T-cell (primary cell): ENCODE measurements at regions not wholly inside any gene's neighbourhood (a gene's known extent, or its start where the extent isn't known, plus 50 kb on each side); places are given as distances from the start of the nearest gene placed in this dataset.

ENCODE experiments used
- ATAC-seq, 4 experiments: fragments of 200-7000 bp in 3 of 4; fragments of 150-1000 bp in 1 of 4; cut with Tn5 transposase; replicated peaks in 1 of 4; 1 replicate in 3 of 4; 2 replicates in 1 of 4; pipeline ENCODE4 v1.10.0; 2021; ENCODE audit warnings: moderate library complexity in 3 of 4, mild to moderate bottlenecking in 2 of 4, moderate number of reproducible peaks in 1 of 4
- CTCF ChIA-PET, 2 donors: fragments of 300-600 bp; sonication (Branson Sonifier 250); formaldehyde crosslinking; loops; one replicate each; lab custom pipeline; 2022; ENCODE audit warnings: antibody characterized with exemption in 2 of 2; lab: Charles Lee
- POLR2A ChIA-PET, 2 donors: fragments of 300-600 bp; sonication (Branson Sonifier 250); formaldehyde crosslinking; loops; one replicate each; lab custom pipeline; 2022; ENCODE audit warnings: antibody characterized with exemption in 2 of 2; lab: Charles Lee
- DNase-seq, 35 experiments: peaks; one replicate each; pipeline versions ENCODE4 v3.0.0 to v3.0.0-alpha.2; 2013 to 2023
- H3K27ac ChIP-seq: one replicate; pipeline ENCODE4 v1.5.1; 2013; ENCODE audit warnings: low read length
- H3K27me3 ChIP-seq, 2 experiments: replicated peaks in 1 of 2; 1 replicate in 1 of 2; 2 replicates in 1 of 2; pipeline versions ENCODE4 v1.6.1 to v1.7.0; 2013; ENCODE audit warnings: low read length in 1 of 2, mixed read lengths in 1 of 2; ENCODE audit not compliant: control insufficient read depth in 2 of 2, insufficient read depth in 2 of 2; ENCODE audit errors: extremely low read depth in 1 of 2
- H3K36me3 ChIP-seq, 2 donors: 1 replicate in 1 of 2; 2 replicates in 1 of 2; pipeline versions ENCODE4 v1.6.1 to v1.7.0; 2013; ENCODE audit warnings: low read length in 1 of 2; ENCODE audit not compliant: control insufficient read depth in 2 of 2, insufficient read depth in 1 of 2; ENCODE audit errors: extremely low read depth in 1 of 2
- H3K4me1 ChIP-seq, 2 experiments: 1 replicate in 1 of 2; 2 replicates in 1 of 2; pipeline versions ENCODE4 v1.6.1 to v1.7.0; 2013; ENCODE audit warnings: low read length in 2 of 2, mixed read lengths in 1 of 2; ENCODE audit not compliant: insufficient read depth in 2 of 2, control insufficient read depth in 1 of 2; ENCODE audit errors: extremely low read depth in 1 of 2
- H3K4me3 ChIP-seq, 2 donors: 1 replicate in 1 of 2; 2 replicates in 1 of 2; pipeline versions ENCODE4 v1.5.1 to v1.7.0; 2013; ENCODE audit warnings: mild to moderate bottlenecking in 2 of 2, low read length in 1 of 2, moderate library complexity in 1 of 2; ENCODE audit not compliant: control insufficient read depth in 1 of 2; ENCODE audit errors: extremely low read depth in 1 of 2
- H3K9me3 ChIP-seq: 2 replicates; pipeline ENCODE4 v1.7.0; 2013
- H3K27ac Mint-ChIP-seq, 2 donors: one replicate each; pipeline ENCODE4 v1.8.0; 2020 to 2021; ENCODE audit warnings: mild to moderate bottlenecking in 2 of 2, mixed read lengths in 2 of 2
- H3K27me3 Mint-ChIP-seq, 2 donors: one replicate each; pipeline ENCODE4 v1.8.0; 2021 to 2022; ENCODE audit warnings: mixed read lengths in 2 of 2
- H3K36me3 Mint-ChIP-seq: one replicate; pipeline ENCODE4 v1.8.0; 2021; ENCODE audit warnings: mixed read lengths
- H3K4me1 Mint-ChIP-seq, 3 donors: one replicate each; pipeline ENCODE4 v1.8.0; 2020 to 2022; ENCODE audit warnings: mixed read lengths in 3 of 3, mild to moderate bottlenecking in 1 of 3
- H3K4me3 Mint-ChIP-seq, 3 donors: one replicate each; pipeline ENCODE4 v1.8.0; 2020 to 2022; ENCODE audit warnings: mild to moderate bottlenecking in 3 of 3, mixed read lengths in 3 of 3, moderate library complexity in 3 of 3
- H3K9me3 Mint-ChIP-seq, 3 donors: one replicate each; pipeline ENCODE4 v1.8.0; 2020 to 2022; ENCODE audit warnings: mixed read lengths in 3 of 3
- WGBS: methylation state at CpG from one replicate; pipeline ENCODE4 v1.1.5; 2013; ENCODE audit warnings: missing lambda C conversion rate; ENCODE audit not compliant: insufficient coverage; 5-methylcytosine and 5-hydroxymethylcytosine counted together

GRCh38 chr12:16891673-16892072 is 285.7 kb upstream of the LMO3 start:
- ChIA-PET CTCF (no interaction called here), POLR2A (interaction anchor here in 1 of 2 donors (0.6 kb wide), 1 partner anchor 10 kb away, joined by 3 read pairs; no protein-coding TSS in a partner anchor)
- Mint-ChIP-seq H3K4me1 (no peaks in the 10 kb centered on the region), H3K9me3 (peaks cover 20 to 34% (median 27%) of the 10 kb centered on the region in 3 donors), H3K4me3 (no peak overlapping the region), H3K27ac (no peak overlapping the region), H3K27me3 (no peaks in the 10 kb centered on the region), H3K36me3 (no peaks in the 10 kb centered on the region)
- Histone ChIP-seq H3K9me3 (no peaks in the 10 kb centered on the region), H3K4me1 (no peaks in the 10 kb centered on the region), H3K27me3 (no peaks in the 10 kb centered on the region), H3K36me3 (no peaks in the 10 kb centered on the region), H3K27ac (no peak overlapping the region), H3K4me3 (no peak overlapping the region)
- no peak for DNase-seq
- no peak for ATAC-seq

- ATAC-seq (no peak), DNase-seq (no peak)
- Histone ChIP-seq H3K4me1 (no peaks in the 10 kb centered on the region), H3K36me3 (no peaks in the 10 kb centered on the region), H3K4me3 (no peak overlapping the region), H3K27me3 (no peaks in the 10 kb centered on the region), H3K27ac (no peak overlapping the region), H3K9me3 (no peaks in the 10 kb centered on the region)
- CTCF ChIA-PET, result no interaction called here
- Mint-ChIP-seq H3K4me1 (no peaks in the 10 kb centered on the region), H3K36me3 (no peaks in the 10 kb centered on the region), H3K27ac (no peak overlapping the region), H3K4me3 (no peak overlapping the region), H3K9me3 (peaks cover 20 to 32% (median 25%) of the 10 kb centered on the region in 3 donors), H3K27me3 (no peaks in the 10 kb centered on the region)
- POLR2A ChIA-PET, result no interaction called here
- WGBS, result no CpG with 5 or more reads among the region's 2 CpGs
These were observed 278.9 kb upstream of the LMO3 start for GRCh38 chr12:16884819-16885218.

GRCh38 chr12:16884056-16884455 is 278.1 kb upstream of the LMO3 start:
- Mint-ChIP-seq H3K9me3 (peaks cover 18 to 27% (median 24%) of the 10 kb centered on the region in 3 donors), H3K4me1 (no peaks in the 10 kb centered on the region), H3K4me3 (no peak overlapping the region), H3K27ac (no peak overlapping the region), H3K27me3 (no peaks in the 10 kb centered on the region), H3K36me3 (no peaks in the 10 kb centered on the region)
- no peaks in the 10 kb centered on the region for H3K4me1 ChIP-seq
- no CpG with 5 or more reads among the region's 1 CpG for WGBS
- H3K36me3 ChIP-seq, result no peaks in the 10 kb centered on the region
- no peaks in the 10 kb centered on the region for H3K27me3 ChIP-seq
- ChIA-PET CTCF (no interaction called here), POLR2A (no interaction called here)
- no peak for ATAC-seq
- DNase-seq, result no peak
- H3K27ac ChIP-seq, result no peak overlapping the region
- no peaks in the 10 kb centered on the region for H3K9me3 ChIP-seq
- H3K4me3 ChIP-seq, result no peak overlapping the region

GRCh38 chr12:16881986-16882570 is 276.1 kb upstream of the LMO3 start:
- H3K27me3 Mint-ChIP-seq, result no peaks in the 10 kb centered on the region

GRCh38 chr12:16880864-16881285 is 274.9 kb upstream of the LMO3 start:
- H3K9me3 ChIP-seq, result no peaks in the 10 kb centered on the region
- DNase-seq (no peak), ATAC-seq (no peak)
- no peak overlapping the region for H3K4me3 ChIP-seq
- peaks cover 6 to 16% (median 14%) of the 10 kb centered on the region in 3 donors for H3K9me3 Mint-ChIP-seq
- H3K27me3 ChIP-seq, result no peaks in the 10 kb centered on the region
- ChIA-PET CTCF (no interaction called here), POLR2A (no interaction called here)
- no peak overlapping the region for H3K27ac ChIP-seq
- H3K27me3 Mint-ChIP-seq, result no peaks in the 10 kb centered on the region
- H3K36me3 Mint-ChIP-seq, result no peaks in the 10 kb centered on the region
- no peak overlapping the region for H3K27ac Mint-ChIP-seq
- H3K4me1 ChIP-seq, result no peaks in the 10 kb centered on the region
- no peaks in the 10 kb centered on the region for H3K4me1 Mint-ChIP-seq
- WGBS, result 61% methylated on average over 6 of the region's 10 CpGs
- H3K36me3 ChIP-seq, result no peaks in the 10 kb centered on the region
- H3K4me3 Mint-ChIP-seq, result no peak overlapping the region

More at GRCh38 chr12:16881986-16882570, 276.1 kb upstream of the LMO3 start:
- POLR2A ChIA-PET, result no interaction called here
- Histone ChIP-seq H3K4me3 (no peak overlapping the region), H3K4me1 (no peaks in the 10 kb centered on the region), H3K27ac (no peak overlapping the region), H3K9me3 (no peaks in the 10 kb centered on the region), H3K36me3 (no peaks in the 10 kb centered on the region), H3K27me3 (no peaks in the 10 kb centered on the region)
- 93% methylated on average over 4 of the region's 4 CpGs for WGBS
- Mint-ChIP-seq H3K4me1 (no peaks in the 10 kb centered on the region), H3K27ac (no peak overlapping the region), H3K36me3 (no peaks in the 10 kb centered on the region), H3K4me3 (no peak overlapping the region), H3K9me3 (peaks cover 8 to 13% (median 13%) of the 10 kb centered on the region in 3 donors)
- DNase-seq, result no peak
- CTCF ChIA-PET, result no interaction called here
- no peak for ATAC-seq

GRCh38 chr12:16870845-16871244 is 264.9 kb upstream of the LMO3 start:
- H3K4me1 ChIP-seq, result no peaks in the 10 kb centered on the region
- H3K4me3 ChIP-seq, result no peak overlapping the region
- CTCF ChIA-PET, result no interaction called here
- no peaks in the 10 kb centered on the region for H3K27me3 Mint-ChIP-seq
- peaks cover 10 to 12% (median 11%) of the 10 kb centered on the region in 3 donors for H3K9me3 Mint-ChIP-seq
- no peak overlapping the region for H3K4me3 Mint-ChIP-seq
- no peaks in the 10 kb centered on the region for H3K36me3 Mint-ChIP-seq
- ATAC-seq, result no peak
- H3K27ac ChIP-seq, result no peak overlapping the region
- WGBS, result no CpG with 5 or more reads among the region's 1 CpG
- no peaks in the 10 kb centered on the region for H3K36me3 ChIP-seq
- no peak overlapping the region for H3K27ac Mint-ChIP-seq
- H3K27me3 ChIP-seq, result no peaks in the 10 kb centered on the region
- POLR2A ChIA-PET, result no interaction called here
- no peaks in the 10 kb centered on the region for H3K9me3 ChIP-seq
- no peaks in the 10 kb centered on the region for H3K4me1 Mint-ChIP-seq
- DNase-seq, result no peak

- Mint-ChIP-seq H3K36me3 (no peaks in the 10 kb centered on the region), H3K27ac (no peak overlapping the region), H3K4me3 (no peak overlapping the region), H3K27me3 (no peaks in the 10 kb centered on the region), H3K4me1 (no peaks in the 10 kb centered on the region), H3K9me3 (peaks cover 3 to 19% (median 8%) of the 10 kb centered on the region in 3 donors)
- H3K27ac ChIP-seq, result no peak overlapping the region
- H3K36me3 ChIP-seq, result no peaks in the 10 kb centered on the region
- DNase-seq (no peak), ATAC-seq (no peak)
- H3K4me3 ChIP-seq, result no peak overlapping the region
- H3K27me3 ChIP-seq, result no peaks in the 10 kb centered on the region
- H3K9me3 ChIP-seq, result no peaks in the 10 kb centered on the region
- CTCF ChIA-PET, result interaction anchor here in 1 of 2 donors (0.6 kb wide), 1 partner anchor 169 kb away, joined by 9 read pairs; no protein-coding TSS in a partner anchor
- POLR2A ChIA-PET, result no interaction called here
- H3K4me1 ChIP-seq, result no peaks in the 10 kb centered on the region
These were observed 257.8 kb upstream of the LMO3 start for GRCh38 chr12:16863742-16864141.
